GF-D8 (cell line): ENCODE measurements at regions not wholly inside any gene's neighbourhood (a gene's known extent, or its start where the extent isn't known, plus 50 kb on each side); places are given as distances from the start of the nearest gene placed in this dataset.

ENCODE experiments used
- DNase-seq: peaks from one replicate; lab custom pipeline; 2025; lab: John Stamatoyannopoulos, UW

GRCh38 chr18:40662898-40663437 lies 1292.1 kb upstream of the PIK3C3 start:
- DNase-seq: no peak

- DNase-seq: no peak
Measured at GRCh38 chr18:40653682-40654081, 1301.4 kb upstream of the PIK3C3 start.

GRCh38 chr18:40652321-40652720 lies 1302.7 kb upstream of the PIK3C3 start:
- DNase-seq: no peak

GRCh38 chr18:40651163-40651562 lies 1303.9 kb upstream of the PIK3C3 start:
- DNase-seq: no peak

- DNase-seq: no peak
Measured at GRCh38 chr18:40642692-40643229, 1312.3 kb upstream of the PIK3C3 start.

- DNase-seq: no peak
Measured at GRCh38 chr18:40631319-40631718, 1323.7 kb upstream of the PIK3C3 start.

GRCh38 chr18:40630496-40630895 lies 1324.5 kb upstream of the PIK3C3 start:
- DNase-seq: no peak

GRCh38 chr18:40624959-40625358 lies 1330.1 kb upstream of the PIK3C3 start:
- no peak for DNase-seq

- DNase-seq: no peak
Measured at GRCh38 chr18:40613721-40614120, 1341.3 kb upstream of the PIK3C3 start.

- no peak for DNase-seq
Measured at GRCh38 chr18:40612356-40612755, 1342.7 kb upstream of the PIK3C3 start.

- DNase-seq: no peak
Measured at GRCh38 chr18:40608226-40608625, 1346.8 kb upstream of the PIK3C3 start.

- no peak for DNase-seq
Measured at GRCh38 chr18:40607542-40608148, 1347.4 kb upstream of the PIK3C3 start.

GRCh38 chr18:40606996-40607395 lies 1348.0 kb upstream of the PIK3C3 start:
- no peak for DNase-seq

- no peak for DNase-seq
Measured at GRCh38 chr18:40583671-40584070, 1371.4 kb upstream of the PIK3C3 start.

- DNase-seq: no peak
Measured at GRCh38 chr18:40582105-40582504, 1372.9 kb upstream of the PIK3C3 start.

GRCh38 chr18:40577981-40578365 lies 1377.1 kb upstream of the PIK3C3 start:
- DNase-seq: no peak

- no peak for DNase-seq
Measured at GRCh38 chr18:40577239-40577980, 1377.6 kb upstream of the PIK3C3 start.

- no peak for DNase-seq
Measured at GRCh38 chr18:40576507-40577115, 1378.4 kb upstream of the PIK3C3 start.

GRCh38 chr18:40570615-40571014 lies 1384.4 kb upstream of the PIK3C3 start:
- DNase-seq: no peak

GRCh38 chr18:40569605-40570004 lies 1385.4 kb upstream of the PIK3C3 start:
- DNase-seq: no peak

GRCh38 chr18:40566510-40566844 lies 1388.6 kb upstream of the PIK3C3 start:
- DNase-seq: no peak

- no peak for DNase-seq
Measured at GRCh38 chr18:40565805-40566509, 1389.1 kb upstream of the PIK3C3 start.
